ENCODE measurements at regions not wholly inside any gene's neighbourhood (a gene's known extent, or its start where the extent isn't known, plus 50 kb on each side); places are given as distances from the start of the nearest gene placed in this dataset.

- DNase-seq (ENCODE audit: low read depth): no peak
- H3K4me3 ChIP-seq (ENCODE audit: low read depth, low read length): no peak overlapping the region
- no peak for TF ChIP-seq CTCF (conservative IDR thresholded peaks at IDR 0.05; ENCODE audit: low read depth, low read length)
Observed at GRCh38 chr9:96173640-96174039, 128.3 kb downstream of the HSD17B3 start.

- DNase-seq (ENCODE audit: low read depth): no peak
- TF ChIP-seq CTCF (conservative IDR thresholded peaks at IDR 0.05; ENCODE audit: low read depth, low read length): no peak
- H3K4me3 ChIP-seq (ENCODE audit: low read depth, low read length): no peak overlapping the region
Observed at GRCh38 chr9:96172797-96173196, 129.2 kb downstream of the HSD17B3 start.

GRCh38 chr9:96171728-96172127 is 130.2 kb downstream of the HSD17B3 start:
- no peak for TF ChIP-seq CTCF (conservative IDR thresholded peaks at IDR 0.05; ENCODE audit: low read depth, low read length)
- DNase-seq (ENCODE audit: low read depth): no peak

GRCh38 chr9:96169901-96170300 is 132.1 kb downstream of the HSD17B3 start:
- DNase-seq (ENCODE audit: low read depth): no peak
- H3K4me3 ChIP-seq (ENCODE audit: low read depth, low read length): no peak overlapping the region
- TF ChIP-seq CTCF (conservative IDR thresholded peaks at IDR 0.05; ENCODE audit: low read depth, low read length): no peak

More at GRCh38 chr9:96171728-96172127, 130.2 kb downstream of the HSD17B3 start:
- no peak overlapping the region for H3K4me3 ChIP-seq (ENCODE audit: low read depth, low read length)

GRCh38 chr9:96169484-96169883 is 132.5 kb downstream of the HSD17B3 start:
- no peak for TF ChIP-seq CTCF (conservative IDR thresholded peaks at IDR 0.05; ENCODE audit: low read depth, low read length)
- H3K4me3 ChIP-seq (ENCODE audit: low read depth, low read length): peak overlapping the region; percentile 25
- DNase-seq (ENCODE audit: low read depth): peak; percentile 31

- no peak for TF ChIP-seq CTCF (conservative IDR thresholded peaks at IDR 0.05; ENCODE audit: low read depth, low read length)
- no peak for DNase-seq (ENCODE audit: low read depth)
- no peak overlapping the region for H3K4me3 ChIP-seq (ENCODE audit: low read depth, low read length)
Observed at GRCh38 chr9:96168882-96169281, 133.1 kb downstream of the HSD17B3 start.

GRCh38 chr9:96167011-96167410 is 135.0 kb downstream of the HSD17B3 start:
- DNase-seq (ENCODE audit: low read depth): no peak
- no peak overlapping the region for H3K4me3 ChIP-seq (ENCODE audit: low read depth, low read length)
- no peak for TF ChIP-seq CTCF (conservative IDR thresholded peaks at IDR 0.05; ENCODE audit: low read depth, low read length)

Measured in choroid plexus epithelial cell (primary cell).